IMR-90 (cell line): ENCODE measurements at regions not wholly inside any gene's neighbourhood (a gene's known extent, or its start where the extent isn't known, plus 50 kb on each side); places are given as distances from the start of the nearest gene placed in this dataset.
A peak's percentile ranks its signal among the peaks of the same experiment; 100 is the strongest.

Experiments used
- ATAC-seq: fragments of 200-7000 bp; cut with Tn5 transposase; 2 replicates; pipeline ENCODE4 v1.9.1; 2020; ENCODE audit warnings: low read depth, mild to moderate bottlenecking, moderate library complexity
- BruUV-seq: library from RNA; stranded (reverse); fragments of 400-500 nt; replicated peaks from 2 replicates; lab custom pipeline; 2021; lab: Mats Ljungman, UMichigan
- CTCF ChIA-PET: fragments of 300-600 bp; formaldehyde crosslinking; extraction: SDS; loops from one replicate; lab custom pipeline; 2021; ENCODE audit warnings: antibody characterized with exemption; lab: Yijun Ruan, JAX
- POLR2A ChIA-PET: fragments of 300-600 bp; sonication (Branson Sonifier 250); formaldehyde crosslinking; loops from one replicate; lab custom pipeline; 2022; ENCODE audit warnings: antibody characterized with exemption; ENCODE audit not compliant: unreplicated experiment; lab: Charles Lee
- DNase-seq: peaks from one replicate; pipeline ENCODE4 v3.0.0; 2013
- H2AFZ ChIP-seq: replicated peaks from 2 replicates; pipeline ENCODE3; 2013; ENCODE audit warnings: low read length, mild to moderate bottlenecking; ENCODE audit not compliant: poor library complexity
- H2AK5ac ChIP-seq: 2 replicates; pipeline ENCODE4 v1.6.1; 2013; ENCODE audit warnings: low read depth, low read length, inconsistent platforms
- H2AK9ac ChIP-seq: replicated peaks from 2 replicates; pipeline ENCODE3; 2013; ENCODE audit warnings: mild to moderate bottlenecking, low read depth, low read length, moderate library complexity; ENCODE audit not compliant: poor library complexity
- H2BK120ac ChIP-seq: 2 replicates; pipeline ENCODE4 v1.6.1; 2013; ENCODE audit warnings: low read depth, low read length, inconsistent platforms
- H2BK15ac ChIP-seq: 3 replicates; pipeline ENCODE4 v1.6.1; 2013; ENCODE audit warnings: low read depth, low read length, inconsistent platforms
- H2BK20ac ChIP-seq: 2 replicates; pipeline ENCODE4 v1.6.1; 2013; ENCODE audit warnings: low read depth, mild to moderate bottlenecking, inconsistent platforms, low read length, moderate library complexity
- H2BK5ac ChIP-seq: 2 replicates; pipeline ENCODE4 v1.6.1; 2013; ENCODE audit warnings: mild to moderate bottlenecking, low read depth, low read length, inconsistent platforms; ENCODE audit not compliant: poor library complexity, severe bottlenecking
- H3K14ac ChIP-seq: replicated peaks from 2 replicates; pipeline ENCODE4 v1.6.1; 2013; ENCODE audit warnings: low read depth, low read length, inconsistent platforms
- H3K18ac ChIP-seq: 2 replicates; pipeline ENCODE4 v1.6.1; 2013; ENCODE audit warnings: low read depth, low read length, control low read depth
- H3K23ac ChIP-seq: 2 replicates; pipeline ENCODE4 v1.6.1; 2013; ENCODE audit warnings: low read depth, low read length, inconsistent platforms
- H3K27ac ChIP-seq: 2 replicates; pipeline ENCODE4 v1.5.1; 2013; ENCODE audit warnings: mild to moderate bottlenecking, control low read depth, low read length; ENCODE audit not compliant: insufficient read depth
- H3K27me3 ChIP-seq: 2 replicates; pipeline ENCODE4 v1.6.1; 2013; ENCODE audit warnings: low read length; ENCODE audit not compliant: control insufficient read depth, insufficient read depth
- H3K36me3 ChIP-seq: 2 replicates; pipeline ENCODE4 v1.6.1; 2013; ENCODE audit warnings: low read length, mixed read lengths; ENCODE audit not compliant: control insufficient read depth, insufficient read depth
- H3K4ac ChIP-seq: 2 replicates; pipeline ENCODE4 v1.6.1; 2013; ENCODE audit warnings: low read depth, low read length, inconsistent platforms
- H3K4me1 ChIP-seq: 2 replicates; pipeline ENCODE4 v1.6.1; 2013; ENCODE audit warnings: low read length, mixed read lengths; ENCODE audit not compliant: control insufficient read depth, insufficient read depth
- H3K4me2 ChIP-seq: 2 replicates; pipeline ENCODE4 v1.6.1; 2013; ENCODE audit warnings: low read depth, mild to moderate bottlenecking, control low read depth, low read length, moderate library complexity
- H3K4me3 ChIP-seq: 2 replicates; pipeline ENCODE4 v1.5.1; 2013; ENCODE audit warnings: low read depth, mild to moderate bottlenecking, control low read depth, low read length, moderate library complexity; ENCODE audit not compliant: insufficient read depth
- H3K56ac ChIP-seq: 2 replicates; pipeline ENCODE4 v1.6.1; 2013; ENCODE audit warnings: low read length, inconsistent platforms; ENCODE audit not compliant: insufficient read depth; ENCODE audit errors: extremely low read depth
- H3K79me1 ChIP-seq, 2 experiments: 2 replicates each; pipeline ENCODE4 v1.6.1; 2013; ENCODE audit warnings: low read length in 2 of 2, inconsistent platforms in 1 of 2, low read depth in 1 of 2
- H3K9ac ChIP-seq: 2 replicates; pipeline ENCODE4 v1.6.1; 2013; ENCODE audit warnings: low read depth, low read length, control low read depth
- H3K9me1 ChIP-seq: 2 replicates; pipeline ENCODE4 v1.6.1; 2013; ENCODE audit warnings: low read length, inconsistent platforms; ENCODE audit not compliant: insufficient read depth
- H3K9me3 ChIP-seq: 2 replicates; pipeline ENCODE4 v1.6.1; 2013; ENCODE audit warnings: low read length; ENCODE audit not compliant: control insufficient read depth, insufficient read depth
- H4K20me1 ChIP-seq: 2 replicates; pipeline ENCODE4 v1.6.1; 2013; ENCODE audit warnings: low read length, inconsistent platforms; ENCODE audit not compliant: insufficient read depth
- H4K5ac ChIP-seq: 2 replicates; pipeline ENCODE4 v1.6.1; 2013; ENCODE audit warnings: mild to moderate bottlenecking, low read depth, low read length, control low read depth
- H4K8ac ChIP-seq, 2 experiments: 2 replicates each; pipeline ENCODE4 v1.6.1; 2013; ENCODE audit warnings: low read depth in 2 of 2, low read length in 2 of 2, control low read depth in 1 of 2, inconsistent platforms in 1 of 2
- H4K91ac ChIP-seq: 2 replicates; pipeline ENCODE4 v1.6.1; 2013; ENCODE audit warnings: low read depth, low read length, inconsistent platforms; ENCODE audit not compliant: insufficient read depth
- CTCF ChIP-seq: conservative IDR thresholded peaks from 2 replicates; pipeline ENCODE4 v1.5.1; 2012; ENCODE audit warnings: mild to moderate bottlenecking, low read depth, low read length, improper control_type of control experiment
- RAD21 ChIP-seq: IDR thresholded peaks from 2 replicates; pipeline ENCODE4 v1.6.1; 2012; ENCODE audit warnings: low read length, improper control_type of control experiment
- RCOR1 ChIP-seq: IDR thresholded peaks from 2 replicates; pipeline ENCODE4 v1.6.1; 2012; ENCODE audit warnings: mild to moderate bottlenecking, low read length, improper control_type of control experiment; ENCODE audit not compliant: insufficient replicate concordance
- WGBS, 2 experiments: methylation state at CpG; one replicate each; pipeline versions ENCODE4 v1.1.5 to v1.1.7; 2013; ENCODE audit warnings: missing lambda C conversion rate in 2 of 2; ENCODE audit not compliant: insufficient read length in 1 of 2; ENCODE audit errors: extremely low coverage in 2 of 2; 5-methylcytosine and 5-hydroxymethylcytosine counted together
- dilution Hi-C: fragments of 300-500 bp; cut with HindIII; formaldehyde crosslinking; loops from one replicate; pipeline ENCODE4 v1.14.3; 2018; ENCODE audit warnings: low sequenced_read_pairs; ENCODE audit not compliant: unreplicated experiment
- in situ Hi-C: fragments of 300-500 bp; cut with MboI; formaldehyde crosslinking; loops from 3 replicates; pipeline ENCODE4 v1.14.3; 2019; ENCODE audit warnings: low sequenced_read_pairs, inconsistent platforms, mixed read lengths
- intact Hi-C: fragments of 100-400 bp; cut with micrococcal nuclease; formaldehyde crosslinking; loops from 2 replicates; pipeline ENCODE4 v1.10.0; 2022

- no TSS peak for BruUV-seq
- H3K9me1 ChIP-seq: no peaks in the 10 kb centered on the region
- H3K36me3 ChIP-seq: no peaks in the 10 kb centered on the region
- dilution Hi-C loops (no loop called here), in situ Hi-C loops (no loop called here), intact Hi-C loops (no loop called here)
- no peak overlapping the region for H3K4me2 ChIP-seq
- no peaks in the 10 kb centered on the region for H3K79me1 ChIP-seq
- WGBS, 2 experiments: no CpG with 5 or more reads among the region's 3 CpGs
- no peak overlapping the region for H2BK5ac ChIP-seq
- H2AK9ac ChIP-seq: no peak overlapping the region
- H2AFZ ChIP-seq: no peak overlapping the region
- H2BK20ac ChIP-seq: no peak overlapping the region
- H2AK5ac ChIP-seq: no peak overlapping the region
- no peak overlapping the region for H3K4me3 ChIP-seq
- H4K91ac ChIP-seq: no peak overlapping the region
- no peak overlapping the region for H3K9ac ChIP-seq
- no peaks in the 10 kb centered on the region for H4K20me1 ChIP-seq
- CTCF ChIA-PET: interaction anchor here (1.3 kb wide), 1 partner anchor 10 kb away, joined by 4 read pairs; no protein-coding TSS in a partner anchor
- no peak overlapping the region for H2BK15ac ChIP-seq
- no peak overlapping the region for H3K4ac ChIP-seq
- peak; percentile 30; the same call in 1 of the 2 replicates for TF ChIP-seq CTCF
- TF ChIP-seq RAD21: no peak
- no peak for TF ChIP-seq RCOR1
- no peak overlapping the region for H3K56ac ChIP-seq
- no peak overlapping the region for H3K14ac ChIP-seq
- H3K9me3 ChIP-seq: no peaks in the 10 kb centered on the region
- no peak overlapping the region for H4K8ac ChIP-seq
- no peak overlapping the region for H3K27ac ChIP-seq
- H3K23ac ChIP-seq: no peak overlapping the region
- H4K5ac ChIP-seq: no peak overlapping the region
- H3K27me3 ChIP-seq: no peaks in the 10 kb centered on the region
- no peaks in the 10 kb centered on the region for H3K4me1 ChIP-seq
- no peak overlapping the region for H2BK120ac ChIP-seq
- ATAC-seq (no peak), DNase-seq (peak; percentile 3)
- no peak overlapping the region for H3K18ac ChIP-seq
- POLR2A ChIA-PET: no interaction called here
Observed at GRCh38 chr16:19980632-19981265, 92.9 kb downstream of the GPR139 start.
